ENCODE measurements at regions not wholly inside any gene's neighbourhood (a gene's known extent, or its start where the extent isn't known, plus 50 kb on each side); places are given as distances from the start of the nearest gene placed in this dataset.

GRCh38 chr7:46707973-46708372, 786.9 kb upstream of the IGFBP3 start:
- ATAC-seq (no peak), DNase-seq (ENCODE audit: missing footprints) (no peak)
- intact Hi-C loops (cut with DNase I), result no loop called here

GRCh38 chr7:46705386-46706255, 784.5 kb upstream of the IGFBP3 start:
- no peak for DNase-seq (ENCODE audit: missing footprints)
- intact Hi-C loops (cut with DNase I), result no loop called here

GRCh38 chr7:46696741-46697140, 775.7 kb upstream of the IGFBP3 start:
- ATAC-seq (no peak), DNase-seq (ENCODE audit: missing footprints) (no peak)
- intact Hi-C loops (cut with DNase I), result no loop called here

More at GRCh38 chr7:46705386-46706255, 784.5 kb upstream of the IGFBP3 start:
- no peak for ATAC-seq

GRCh38 chr7:46695051-46695708, 774.1 kb upstream of the IGFBP3 start:
- DNase-seq (ENCODE audit: missing footprints), result no peak
- intact Hi-C loops (cut with DNase I), result no loop called here
- ATAC-seq, result no peak

GRCh38 chr7:46694058-46694457, 773.0 kb upstream of the IGFBP3 start:
- intact Hi-C loops (cut with DNase I), result no loop called here
- ATAC-seq (no peak), DNase-seq (ENCODE audit: missing footprints) (no peak)

- intact Hi-C loops (cut with DNase I), result loop anchor here (10.0 kb wide), 1 partner anchor 398 kb away; no protein-coding TSS in a partner anchor
These were observed 766.1 kb upstream of the IGFBP3 start for GRCh38 chr7:46687203-46687602.

GRCh38 chr7:46685051-46685450, 764.0 kb upstream of the IGFBP3 start:
- intact Hi-C loops (cut with DNase I), result loop anchor here (10.0 kb wide), 1 partner anchor 400 kb away; no protein-coding TSS in a partner anchor
- DNase-seq (ENCODE audit: missing footprints) (no peak), ATAC-seq (no peak)

More at GRCh38 chr7:46687203-46687602, 766.1 kb upstream of the IGFBP3 start:
- ATAC-seq (no peak), DNase-seq (ENCODE audit: missing footprints) (no peak)

GRCh38 chr7:46682836-46683624, 762.0 kb upstream of the IGFBP3 start:
- intact Hi-C loops (cut with DNase I), result loop anchor here (10.0 kb wide), 1 partner anchor 402 kb away; no protein-coding TSS in a partner anchor
- DNase-seq (ENCODE audit: missing footprints), result no peak
- no peak for ATAC-seq

- peak; percentile 68 for DNase-seq (ENCODE audit: missing footprints)
- ATAC-seq, result peak; percentile 65
- intact Hi-C loops (cut with DNase I), result loop anchor here (10.0 kb wide), 1 partner anchor 403 kb away; no protein-coding TSS in a partner anchor
These were observed 760.9 kb upstream of the IGFBP3 start for GRCh38 chr7:46681865-46682503.

- DNase-seq (ENCODE audit: missing footprints) (no peak), ATAC-seq (no peak)
- intact Hi-C loops (cut with DNase I), result loop anchor here (10.0 kb wide), 1 partner anchor 405 kb away; no protein-coding TSS in a partner anchor
These were observed 759.1 kb upstream of the IGFBP3 start for GRCh38 chr7:46680147-46680546.

- ATAC-seq (no peak), DNase-seq (ENCODE audit: missing footprints) (no peak)
- intact Hi-C loops (cut with DNase I), result loop anchor here (10.0 kb wide), 1 partner anchor 405 kb away; no protein-coding TSS in a partner anchor
These were observed 758.6 kb upstream of the IGFBP3 start for GRCh38 chr7:46679671-46680070.

GRCh38 chr7:46678421-46678820, 757.3 kb upstream of the IGFBP3 start:
- DNase-seq (ENCODE audit: missing footprints) (no peak), ATAC-seq (no peak)
- intact Hi-C loops (cut with DNase I), result no loop called here

GRCh38 chr7:46675456-46675855, 754.4 kb upstream of the IGFBP3 start:
- intact Hi-C loops (cut with DNase I), result no loop called here
- no peak for ATAC-seq
- DNase-seq (ENCODE audit: missing footprints), result no peak

- intact Hi-C loops (cut with DNase I), result no loop called here
- no peak for DNase-seq (ENCODE audit: missing footprints)
- no peak for ATAC-seq
These were observed 751.8 kb upstream of the IGFBP3 start for GRCh38 chr7:46672861-46673260.

- DNase-seq (ENCODE audit: missing footprints) (no peak), ATAC-seq (no peak)
- intact Hi-C loops (cut with DNase I), result no loop called here
These were observed 750.2 kb upstream of the IGFBP3 start for GRCh38 chr7:46671108-46671769.

GRCh38 chr7:46669028-46669427, 748.0 kb upstream of the IGFBP3 start:
- intact Hi-C loops (cut with DNase I), result no loop called here
- no peak for ATAC-seq
- DNase-seq (ENCODE audit: missing footprints), result no peak

GRCh38 chr7:46664453-46664852, 743.4 kb upstream of the IGFBP3 start:
- ATAC-seq, result no peak
- no peak for DNase-seq (ENCODE audit: missing footprints)
- intact Hi-C loops (cut with DNase I), result no loop called here

GRCh38 chr7:46663025-46663424, 742.0 kb upstream of the IGFBP3 start:
- ATAC-seq, result no peak
- DNase-seq (ENCODE audit: missing footprints), result no peak
- intact Hi-C loops (cut with DNase I), result no loop called here
